MM.1S (cell line): ENCODE measurements at regions not wholly inside any gene's neighbourhood (a gene's known extent, or its start where the extent isn't known, plus 50 kb on each side); places are given as distances from the start of the nearest gene placed in this dataset.

ENCODE experiments used
- EZH2 ChIP-seq: fragments of 300-600 bp; sonication (generic); optimal IDR thresholded peaks from 2 replicates; pipeline ENCODE3; 2017; ENCODE audit warnings: low read depth, mild to moderate bottlenecking, antibody characterized with exemption, low read length, mixed read lengths
- TF ChIP-seq, protein P1 (sequence below): fragments of 300-600 bp; sonication (generic); IDR thresholded peaks from 2 replicates; pipeline ENCODE4 v1.5.1; 2016; ENCODE audit warnings: antibody characterized with exemption, low read length, mixed read lengths

DNA sequence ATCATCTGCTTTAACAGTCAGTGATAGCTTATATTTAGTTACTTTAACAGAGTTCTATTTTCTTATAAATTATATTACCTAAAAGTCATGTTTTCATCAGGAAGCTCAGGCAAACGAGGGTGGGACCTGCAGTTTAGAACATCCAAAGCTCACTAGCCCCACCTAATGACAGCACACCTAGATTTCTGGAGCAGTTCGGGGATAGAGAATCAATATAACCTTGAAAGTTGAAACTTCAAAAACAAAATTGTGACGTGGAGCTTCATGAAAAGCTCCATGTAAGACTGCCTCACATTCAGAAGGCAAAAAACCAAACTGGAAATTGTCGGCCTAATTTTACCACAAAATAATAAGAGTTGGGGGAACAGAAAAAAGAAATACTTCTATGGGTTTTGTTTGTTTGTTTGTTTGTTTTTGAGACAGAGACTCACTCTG lies 185.9 kb upstream of the CCDC150 start:
- TF ChIP-seq, protein P1, sequence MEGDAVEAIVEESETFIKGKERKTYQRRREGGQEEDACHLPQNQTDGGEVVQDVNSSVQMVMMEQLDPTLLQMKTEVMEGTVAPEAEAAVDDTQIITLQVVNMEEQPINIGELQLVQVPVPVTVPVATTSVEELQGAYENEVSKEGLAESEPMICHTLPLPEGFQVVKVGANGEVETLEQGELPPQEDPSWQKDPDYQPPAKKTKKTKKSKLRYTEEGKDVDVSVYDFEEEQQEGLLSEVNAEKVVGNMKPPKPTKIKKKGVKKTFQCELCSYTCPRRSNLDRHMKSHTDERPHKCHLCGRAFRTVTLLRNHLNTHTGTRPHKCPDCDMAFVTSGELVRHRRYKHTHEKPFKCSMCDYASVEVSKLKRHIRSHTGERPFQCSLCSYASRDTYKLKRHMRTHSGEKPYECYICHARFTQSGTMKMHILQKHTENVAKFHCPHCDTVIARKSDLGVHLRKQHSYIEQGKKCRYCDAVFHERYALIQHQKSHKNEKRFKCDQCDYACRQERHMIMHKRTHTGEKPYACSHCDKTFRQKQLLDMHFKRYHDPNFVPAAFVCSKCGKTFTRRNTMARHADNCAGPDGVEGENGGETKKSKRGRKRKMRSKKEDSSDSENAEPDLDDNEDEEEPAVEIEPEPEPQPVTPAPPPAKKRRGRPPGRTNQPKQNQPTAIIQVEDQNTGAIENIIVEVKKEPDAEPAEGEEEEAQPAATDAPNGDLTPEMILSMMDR = peak; percentile 65
- no peak for TF ChIP-seq EZH2
